Inflammatory macrophage treated with lipopolysaccharide for 4 hours (primary cell): ENCODE measurements at regions not wholly inside any gene's neighbourhood (a gene's known extent, or its start where the extent isn't known, plus 50 kb on each side); places are given as distances from the start of the nearest gene placed in this dataset.
"Not testable (repeated sequence)": the region's sequence is repeated elsewhere in the genome, so short reads cannot be mapped to it uniquely, and the experiment has no call there.

Experiments used
- DNase-seq: peaks from one replicate; pipeline ENCODE4 v3.0.0-alpha.2; 2020

DNA sequence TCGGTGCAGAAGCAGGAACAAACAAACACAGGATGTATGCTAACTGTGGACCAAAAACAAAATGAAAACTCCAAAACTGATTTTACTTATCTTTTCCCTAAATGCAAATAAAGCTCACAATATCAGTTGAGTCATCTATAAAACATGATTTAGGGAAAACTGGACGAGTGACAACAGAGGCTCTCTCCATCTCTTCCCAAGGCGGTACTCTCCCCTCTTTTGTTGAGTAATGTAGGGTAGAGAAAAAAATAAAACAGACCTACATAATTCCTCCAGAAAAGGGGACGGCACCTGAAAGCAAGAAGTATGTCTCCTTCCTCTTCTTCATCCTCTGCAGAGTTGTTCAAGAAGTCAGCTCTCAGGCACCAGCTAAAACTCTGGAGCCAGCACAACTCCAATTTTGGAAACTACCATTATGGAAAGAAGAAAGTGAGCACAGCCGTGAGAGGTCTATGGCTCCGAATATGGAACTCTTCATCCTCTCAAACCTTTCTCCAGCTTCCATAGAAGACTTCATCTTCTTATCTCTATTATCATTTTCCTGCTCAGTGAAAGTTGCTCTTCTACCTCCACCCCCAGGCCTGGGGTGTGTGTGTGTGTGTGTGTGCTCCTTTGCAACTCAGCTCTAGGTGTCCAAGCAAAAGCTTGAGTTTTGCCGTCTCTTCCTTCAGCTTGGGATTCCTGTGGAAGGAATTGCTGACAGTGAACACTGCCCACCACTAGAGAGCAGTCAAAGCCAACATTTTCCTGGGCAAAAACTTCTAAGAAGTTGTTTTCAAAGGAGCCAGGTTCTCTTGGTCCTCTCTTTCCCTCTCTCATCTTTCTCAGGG lies 155.4 kb downstream of the DIO2 start:
- peak; percentile 8 for DNase-seq

DNA sequence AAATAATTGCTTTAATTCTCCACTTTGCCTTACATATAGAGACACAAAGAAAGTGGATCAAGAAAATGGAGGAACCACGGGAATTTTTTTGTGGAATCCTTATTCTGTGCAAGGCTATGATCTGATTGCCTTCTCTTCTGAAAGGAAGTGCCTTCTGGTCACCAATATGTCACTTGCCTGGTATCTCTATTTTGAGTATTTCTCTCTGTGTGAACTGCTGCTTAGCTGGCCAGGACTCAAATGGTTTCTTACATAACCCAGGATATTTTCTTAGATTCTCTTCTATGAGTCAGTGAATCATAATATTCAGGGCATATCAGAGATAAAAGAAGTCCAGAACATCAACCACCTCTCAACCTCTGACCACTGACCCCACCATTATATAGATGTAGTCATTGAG lies 156.1 kb downstream of the DIO2 start:
- DNase-seq, result no peak

DNA sequence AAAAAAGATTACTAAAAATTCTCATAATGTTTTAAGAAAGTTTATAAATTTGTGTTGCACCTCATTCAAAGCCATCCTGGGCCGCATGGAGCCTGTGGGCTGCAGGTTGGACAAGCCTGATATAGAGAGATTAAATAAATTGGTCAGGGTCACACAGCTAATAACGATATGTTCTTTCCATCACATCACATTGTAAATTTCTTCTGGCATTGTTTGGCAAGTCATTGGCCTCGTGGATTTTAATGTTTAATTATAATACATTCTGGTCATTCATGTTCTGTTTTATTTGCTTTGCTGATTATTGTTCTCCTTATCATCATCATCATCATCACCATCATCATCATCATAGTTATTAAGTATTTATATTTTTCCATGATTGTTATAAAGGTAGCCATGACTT lies 157.3 kb downstream of the DIO2 start:
- DNase-seq, result no peak

DNA sequence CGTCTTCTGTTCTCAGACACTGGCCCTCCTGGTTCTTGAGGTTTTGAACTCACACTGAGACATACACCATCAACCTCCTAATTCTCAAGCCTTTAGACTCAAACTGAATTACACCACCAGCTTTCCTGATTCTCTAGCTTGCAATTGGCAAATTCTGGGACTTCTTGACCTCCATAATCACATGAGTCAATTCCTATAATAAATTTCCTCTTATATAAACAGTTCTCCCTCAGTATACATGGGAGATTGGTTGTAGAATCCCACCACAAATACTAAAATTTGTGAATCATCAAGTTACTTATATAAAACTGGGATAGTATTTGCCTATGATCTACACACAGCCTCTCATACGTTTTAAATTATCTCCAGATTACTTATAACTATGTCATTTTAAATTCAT lies 162.2 kb downstream of the DIO2 start:
- DNase-seq, result no peak

DNA sequence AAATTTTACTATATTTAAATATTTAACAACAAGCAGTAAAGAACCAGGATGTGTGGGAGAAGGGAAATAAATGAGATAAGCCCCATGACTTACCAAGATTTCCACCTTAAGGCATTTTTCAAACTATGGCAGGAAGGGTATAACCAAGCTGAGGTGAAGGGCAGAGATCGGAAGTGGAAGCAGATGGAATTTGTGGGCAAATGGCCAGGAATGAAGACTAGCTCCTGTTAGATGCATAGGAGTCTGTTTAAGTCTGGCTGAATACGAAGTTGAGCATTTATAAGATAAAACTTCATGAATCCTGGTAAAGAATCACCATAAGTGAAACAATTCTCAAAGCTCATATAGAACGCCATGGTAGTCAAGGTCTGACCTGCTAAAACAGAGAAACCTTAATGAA lies 163.5 kb downstream of the DIO2 start:
- no peak for DNase-seq

DNA sequence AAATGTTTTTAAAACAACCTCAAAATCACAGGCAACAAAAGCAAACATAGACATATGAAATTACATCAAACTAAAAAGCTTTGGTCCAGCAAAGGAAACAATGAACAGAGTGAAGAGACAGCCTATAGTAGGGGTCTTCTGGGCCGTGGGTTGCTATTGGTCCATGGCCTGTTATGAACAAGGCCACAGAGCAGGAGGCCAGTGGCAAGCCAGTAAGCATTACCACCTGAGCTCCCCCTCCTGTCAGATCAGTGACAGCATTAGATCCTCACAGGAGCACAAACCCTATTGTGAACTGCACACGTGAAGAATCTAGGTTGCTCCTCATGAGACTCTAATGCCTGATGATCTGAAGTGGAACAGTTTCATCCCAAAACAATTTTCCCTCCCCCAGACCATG lies 174.0 kb downstream of the DIO2 start:
- no peak for DNase-seq

DNA sequence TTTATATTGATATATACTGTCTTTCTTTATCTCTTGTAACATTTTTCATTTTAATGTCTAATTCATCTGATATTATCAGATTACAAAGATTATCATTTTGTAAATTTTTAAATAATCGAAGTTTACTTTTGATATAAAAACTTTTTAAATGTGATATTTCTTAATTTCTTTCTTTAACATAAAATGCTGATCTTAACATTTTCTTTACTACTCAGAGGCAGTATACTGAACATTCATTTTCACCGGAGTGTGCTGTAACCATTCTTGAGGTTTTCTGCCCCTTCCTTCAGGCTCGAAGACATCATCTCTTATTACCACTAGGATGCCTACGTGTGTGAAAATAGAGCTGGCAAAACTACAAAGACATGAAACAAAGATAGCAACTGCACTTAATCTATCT lies 186.9 kb downstream of the DIO2 start:
- DNase-seq, result no peak

DNA sequence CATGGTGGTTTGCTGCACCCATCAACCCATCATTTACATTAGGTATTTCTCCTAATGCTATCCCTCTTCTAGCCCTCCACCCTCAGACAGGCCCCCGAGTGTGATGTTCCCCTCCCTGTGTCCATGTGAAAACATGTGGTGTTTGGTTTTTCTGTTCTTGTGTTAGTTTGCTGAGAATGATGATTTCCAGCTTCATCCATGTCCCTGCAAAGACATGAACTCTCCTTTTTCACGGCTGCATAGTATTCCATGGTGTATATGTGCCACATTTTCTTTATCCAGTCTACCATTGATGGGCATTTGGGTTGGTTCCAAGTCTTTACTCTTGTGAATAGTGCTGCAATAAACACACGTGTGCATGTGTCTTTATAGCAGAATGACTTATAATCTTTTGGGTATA lies 192.8 kb downstream of the DIO2 start:
- not testable (repeated sequence) for DNase-seq

DNA sequence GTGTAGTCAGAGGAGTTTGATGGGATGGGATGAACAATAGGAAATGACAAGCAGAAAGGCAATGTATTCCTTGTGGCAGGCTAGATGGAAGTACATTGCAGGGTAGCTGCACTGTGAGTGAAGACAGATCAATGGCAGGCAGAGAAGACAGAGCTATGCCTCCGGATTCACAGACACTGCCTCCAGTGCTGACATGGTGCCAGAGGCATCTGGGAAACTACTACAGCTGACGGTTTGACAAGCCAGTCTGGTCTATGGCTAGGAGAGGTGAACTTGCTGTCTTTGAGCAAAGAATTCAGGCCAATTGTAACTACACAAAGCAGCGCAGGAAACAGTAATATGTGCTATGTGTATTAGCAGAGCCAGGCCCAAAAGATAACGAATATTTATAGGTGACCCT lies 193.5 kb downstream of the DIO2 start:
- DNase-seq, result no peak

DNA sequence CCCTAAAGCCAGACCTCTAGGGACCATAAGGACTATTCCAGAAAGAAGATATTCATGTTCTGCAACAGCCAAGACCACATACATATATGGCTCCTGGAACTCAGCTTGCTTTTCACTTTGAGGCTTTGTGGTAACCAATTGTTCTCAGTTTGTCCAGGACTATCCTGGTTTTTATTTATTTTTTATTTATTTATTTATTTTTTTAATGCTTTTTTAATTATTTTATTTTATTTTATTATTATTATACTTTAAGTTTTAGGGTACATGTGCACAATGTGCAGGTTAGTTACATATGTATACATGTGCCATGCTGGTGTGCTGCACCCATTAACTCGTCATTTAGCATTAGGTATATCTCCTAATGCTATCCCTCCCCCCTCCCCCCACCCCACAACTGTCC lies 201.1 kb downstream of the DIO2 start:
- not testable (repeated sequence) for DNase-seq

DNA sequence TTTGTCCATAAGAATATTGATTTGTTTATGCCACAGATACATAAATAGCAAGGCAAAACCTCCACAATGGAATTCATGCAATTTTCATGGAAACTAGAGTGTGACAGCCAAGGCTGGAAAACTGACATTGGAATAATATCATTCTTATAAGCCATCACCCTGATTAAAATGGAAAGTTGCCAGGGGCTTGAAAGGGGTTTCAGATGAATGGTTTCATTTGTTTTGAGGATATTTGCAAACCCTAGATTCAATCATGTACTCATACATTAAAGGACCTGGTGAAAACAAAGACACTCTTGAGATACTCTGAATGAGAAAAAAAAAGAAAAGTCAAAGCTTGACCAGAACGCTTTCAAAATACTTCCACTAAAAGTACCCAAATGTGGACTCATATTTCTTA lies 205.7 kb downstream of the DIO2 start:
- DNase-seq, result no peak

DNA sequence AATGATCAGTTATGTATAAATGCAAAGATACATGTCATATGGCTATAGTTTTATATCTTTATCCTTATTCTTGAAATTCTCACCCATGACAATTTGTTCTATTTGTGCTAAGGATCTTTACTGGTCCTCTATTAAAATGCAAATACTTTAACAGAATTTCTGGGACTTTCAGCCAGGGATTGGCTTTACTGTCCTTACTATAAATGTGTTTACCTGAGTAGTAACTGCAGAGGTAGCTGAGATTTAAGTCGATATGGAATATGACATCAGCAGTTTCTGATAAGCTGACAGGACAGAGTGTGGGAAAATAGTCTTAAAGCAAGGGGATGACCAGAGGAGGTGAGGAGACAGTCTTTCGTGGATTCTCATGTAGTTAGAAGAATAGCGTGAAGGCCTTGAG lies 206.4 kb downstream of the DIO2 start:
- no peak for DNase-seq

DNA sequence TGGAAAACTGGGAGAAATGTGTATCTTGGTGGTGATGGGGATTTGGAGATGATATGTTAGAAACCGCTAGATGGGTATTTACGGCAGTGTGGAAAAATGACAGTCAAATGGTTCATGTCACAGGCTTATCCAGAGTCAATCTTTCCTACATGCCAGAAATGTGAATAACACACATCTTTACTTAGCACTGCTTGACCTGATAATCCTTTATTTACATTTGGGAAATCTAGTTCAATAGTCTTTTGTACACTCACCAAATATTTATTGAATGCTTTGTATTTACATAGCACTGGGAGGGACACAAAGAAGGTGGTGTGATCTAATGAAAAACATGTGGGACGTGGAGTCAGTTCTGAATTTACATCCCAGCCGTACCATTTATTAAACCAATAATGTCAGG lies 208.2 kb downstream of the DIO2 start:
- no peak for DNase-seq

DNA sequence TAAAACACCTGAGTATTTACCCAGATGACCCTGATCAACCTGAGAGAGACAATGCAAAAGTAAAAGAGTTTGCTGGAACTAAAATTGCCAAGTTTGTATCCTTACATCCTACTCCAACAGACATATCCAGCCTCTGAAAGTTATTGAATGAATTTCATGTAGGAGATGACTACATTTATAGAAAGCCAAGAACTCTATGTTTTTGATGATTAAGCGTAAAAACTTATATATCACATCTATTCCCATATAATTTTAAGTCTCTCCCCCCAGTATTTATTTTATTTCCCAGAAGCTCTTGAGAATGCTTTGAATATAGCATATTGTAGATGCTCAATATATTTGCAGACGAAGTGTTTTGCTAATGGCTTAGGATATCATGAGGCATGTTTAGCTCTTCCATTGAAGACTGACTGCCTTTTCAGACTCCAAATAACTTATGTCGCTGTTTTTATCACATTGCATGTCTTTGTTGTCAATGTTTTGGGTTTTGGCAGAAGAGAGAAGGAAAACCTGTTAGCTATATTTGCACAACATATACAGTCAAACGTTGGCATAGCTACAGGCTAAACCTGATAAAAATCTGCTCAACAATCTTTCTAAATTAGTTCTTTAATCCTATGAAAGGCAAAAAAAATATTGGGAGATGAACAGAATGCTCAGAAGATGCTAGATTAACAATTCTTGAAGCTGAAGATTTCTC lies 213.6 kb downstream of the DIO2 start:
- no peak for DNase-seq

DNA sequence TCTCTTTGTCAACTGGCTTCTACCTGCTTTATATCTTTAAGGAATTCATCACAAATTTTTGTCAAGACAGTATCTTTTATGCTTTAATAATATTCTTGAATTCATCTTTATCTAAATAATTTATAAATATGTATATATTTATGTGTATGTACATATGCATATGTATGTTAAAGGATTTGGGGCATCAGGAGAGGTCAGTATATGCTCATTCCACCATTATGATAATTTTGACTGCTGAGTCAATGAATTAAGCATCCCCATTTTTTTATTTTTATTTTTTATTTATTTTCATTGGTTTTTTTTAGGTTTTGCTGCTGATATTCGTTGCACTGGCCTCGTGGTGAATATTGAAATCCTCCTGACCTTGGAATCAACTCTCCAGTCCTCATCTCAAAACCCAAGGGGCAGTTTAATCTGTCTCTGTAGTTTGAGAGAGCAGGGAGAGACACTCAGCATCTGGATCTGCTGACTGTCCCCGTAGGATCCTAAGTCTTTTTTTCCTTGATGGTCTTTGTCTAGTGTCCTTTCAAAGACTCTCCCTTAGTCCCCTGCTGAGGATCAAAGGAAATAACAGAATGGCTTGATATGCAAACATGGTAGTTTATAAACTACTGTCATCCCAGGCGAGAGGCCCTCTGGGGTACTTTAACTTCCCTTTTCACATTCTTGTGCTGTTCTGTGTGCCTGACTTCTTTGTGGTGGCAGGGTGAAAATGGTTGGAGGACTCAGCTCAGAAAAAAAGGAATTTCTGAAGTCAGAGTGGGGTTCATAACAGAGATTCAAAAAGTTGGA lies 218.7 kb downstream of the DIO2 start:
- no peak for DNase-seq

DNA sequence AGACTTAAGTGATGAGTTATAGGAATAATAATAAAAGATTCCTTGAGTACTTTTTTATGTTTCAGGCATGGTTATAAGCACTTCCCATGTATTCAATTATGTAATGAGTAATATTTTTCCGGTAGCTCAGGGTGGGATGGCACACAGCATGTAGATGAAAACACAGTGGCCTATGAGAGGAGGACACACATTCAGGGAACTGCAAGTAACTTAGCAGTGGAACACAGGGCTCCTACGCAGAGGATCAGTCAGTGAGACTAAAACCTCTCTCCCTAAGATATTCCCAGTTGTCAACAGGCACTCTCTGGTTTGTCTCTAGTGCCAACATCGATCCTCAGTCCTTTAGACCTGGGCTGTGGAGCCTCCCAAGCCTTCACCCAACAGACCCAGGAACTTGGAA lies 219.4 kb downstream of the DIO2 start:
- DNase-seq, result no peak

DNA sequence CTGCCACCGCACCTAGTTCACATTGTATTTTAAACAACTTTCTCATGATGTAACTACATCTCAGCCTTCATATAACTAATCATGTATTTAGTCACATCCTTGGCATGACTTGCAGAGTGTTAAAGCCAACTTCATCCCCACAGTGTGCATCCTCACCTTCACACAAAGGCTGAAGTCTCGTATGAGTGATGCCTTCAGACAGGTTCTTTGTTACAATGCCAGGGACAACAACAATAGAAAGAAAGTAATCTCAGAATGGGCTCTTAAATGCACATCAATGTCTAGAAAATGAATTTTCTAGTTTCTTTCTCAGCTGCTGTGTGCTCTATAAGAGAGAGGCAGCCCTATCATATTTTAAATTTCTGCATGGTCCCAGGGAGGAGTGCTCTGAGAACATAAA lies 221.3 kb downstream of the DIO2 start:
- DNase-seq, result no peak

DNA sequence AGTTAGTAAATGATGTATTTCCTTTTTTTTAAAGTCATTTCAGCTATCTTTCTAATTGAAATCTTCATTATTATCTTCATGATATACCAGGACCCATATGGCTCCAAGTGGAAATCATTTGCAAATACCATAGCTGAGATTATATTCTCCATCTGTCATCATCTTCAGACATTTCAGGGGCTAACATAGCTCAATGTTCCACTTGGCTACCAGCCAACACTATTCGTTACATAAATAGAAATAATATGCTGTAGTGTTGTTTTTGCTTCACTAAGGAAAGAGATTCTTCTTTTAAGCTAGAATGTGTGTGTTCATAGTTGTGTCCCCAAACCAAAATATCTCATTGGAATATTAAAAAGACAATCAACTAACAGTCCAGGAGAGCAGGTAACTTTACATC lies 225.1 kb downstream of the DIO2 start:
- no peak for DNase-seq

DNA sequence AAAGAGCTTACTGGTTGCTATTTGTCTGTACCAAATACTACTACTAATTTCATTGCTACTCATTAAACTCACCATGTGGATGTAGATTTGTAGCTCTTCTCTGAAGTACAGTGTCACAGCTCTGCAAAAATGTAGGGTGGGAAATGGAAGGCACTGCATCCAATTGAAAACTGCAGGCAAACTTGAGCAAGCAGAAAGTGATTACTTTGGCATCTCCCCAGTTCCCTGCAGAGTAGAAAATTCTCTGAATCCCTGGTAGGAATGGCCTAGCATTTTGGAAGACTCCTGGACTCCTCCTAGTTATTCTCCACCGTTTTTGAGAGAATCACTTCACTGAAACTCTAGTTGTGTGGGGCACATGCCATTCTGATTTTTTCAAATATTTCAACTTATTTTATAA lies 239.1 kb downstream of the DIO2 start:
- no peak for DNase-seq

DNA sequence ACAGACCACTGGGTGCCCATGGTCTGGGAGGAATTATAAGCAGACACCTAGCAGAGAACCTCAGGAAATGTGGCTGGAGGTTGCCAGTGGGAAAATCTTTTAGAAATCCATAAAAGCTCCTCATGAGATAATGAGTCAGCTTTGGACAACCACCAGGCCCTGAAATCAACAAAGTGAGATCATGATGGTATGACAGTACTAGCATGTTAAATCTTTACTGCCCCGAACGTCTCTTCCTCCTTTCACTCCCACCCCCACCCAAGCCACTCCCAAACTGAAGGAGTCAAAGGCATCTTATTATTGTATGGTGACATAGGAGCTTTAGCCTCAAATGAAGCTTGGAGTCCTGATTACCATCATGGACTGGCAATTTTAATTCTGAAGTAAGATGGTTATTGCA lies 240.0 kb downstream of the DIO2 start:
- no peak for DNase-seq

DNA sequence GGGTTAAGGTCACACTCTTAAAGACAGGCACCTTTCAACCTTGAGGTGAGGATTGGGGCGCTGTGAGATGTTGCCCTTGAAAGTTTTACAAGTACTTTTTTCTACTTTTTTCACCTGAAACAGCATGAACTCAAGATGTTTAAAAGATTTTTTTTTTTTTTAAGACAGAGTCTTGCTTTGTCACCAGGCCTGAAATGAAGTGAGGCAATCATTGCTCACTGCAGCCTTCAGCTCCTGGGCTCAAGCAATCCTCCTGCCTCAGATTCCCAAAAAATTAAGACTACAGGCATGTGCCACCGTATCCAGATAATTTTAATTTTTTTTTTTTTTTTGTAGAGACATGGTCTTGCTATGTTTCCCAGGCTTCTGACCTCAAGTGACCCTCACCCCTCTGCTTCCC lies 243.9 kb downstream of the DIO2 start:
- DNase-seq, result no peak

DNA sequence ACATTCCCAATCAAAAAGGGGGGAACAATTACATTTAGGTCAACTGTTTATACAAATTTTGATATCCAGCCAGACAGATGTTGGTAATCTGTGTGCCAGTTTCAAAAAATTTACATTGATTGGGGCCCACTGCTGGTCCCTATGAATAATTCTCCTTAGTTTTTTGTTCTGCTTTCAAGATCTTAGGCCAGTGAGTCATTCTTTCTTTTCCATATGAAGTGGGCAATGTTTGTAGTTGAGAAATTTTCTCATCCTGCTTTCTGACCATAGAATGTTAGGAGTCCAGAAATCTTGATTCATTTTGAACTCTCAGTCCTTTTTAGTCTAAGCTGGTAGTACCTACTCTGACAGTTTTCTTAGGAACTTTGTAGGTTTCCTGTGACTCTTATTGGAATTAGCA lies 244.3 kb downstream of the DIO2 start:
- no peak for DNase-seq

DNA sequence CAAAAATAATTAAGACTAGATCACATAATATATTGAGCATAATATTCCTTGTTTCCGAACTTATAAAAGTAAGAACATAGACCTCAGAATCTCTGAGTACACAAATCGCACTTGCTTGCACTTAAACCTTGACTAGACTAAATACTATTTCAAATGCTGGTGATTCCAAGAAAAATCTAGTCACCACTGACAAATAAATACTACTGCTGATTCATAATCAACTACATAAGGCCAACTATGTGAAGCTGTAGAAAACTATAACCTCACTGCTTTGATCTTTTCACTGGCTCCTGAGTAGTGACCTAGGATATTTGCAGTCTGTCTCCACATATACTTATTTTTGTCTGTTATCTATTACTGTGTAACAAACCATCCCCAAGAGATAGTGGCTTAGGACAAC lies 245.4 kb downstream of the DIO2 start:
- no peak for DNase-seq

DNA sequence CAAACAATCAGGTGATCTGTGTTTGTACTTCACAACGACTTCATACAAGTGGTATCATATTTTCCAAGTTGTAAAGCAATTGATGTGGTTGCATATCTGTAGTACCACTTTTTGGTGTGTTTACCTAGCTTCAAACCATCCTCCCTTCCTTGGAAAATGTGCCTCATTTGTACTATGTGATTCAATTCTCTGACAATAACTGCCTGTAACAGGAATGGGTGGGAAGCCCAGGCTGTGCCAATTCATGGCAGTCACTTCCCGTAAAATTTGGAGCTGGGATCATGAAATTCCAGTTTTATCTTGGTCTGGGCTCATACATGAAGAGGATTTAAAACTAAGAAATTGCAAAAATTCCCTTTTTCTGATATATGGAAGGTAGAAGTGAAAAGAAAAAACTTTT lies 250.1 kb downstream of the DIO2 start:
- DNase-seq, result no peak
